HG02943 (cell line): ENCODE measurements at regions not wholly inside any gene's neighbourhood (a gene's known extent, or its start where the extent isn't known, plus 50 kb on each side); places are given as distances from the start of the nearest gene placed in this dataset.
"Not testable (repeated sequence)": the region's sequence is repeated elsewhere in the genome, so short reads cannot be mapped to it uniquely, and the experiment has no call there.

Experiments used
- ATAC-seq: cut with Tn5 transposase; IDR thresholded peaks from one replicate; pipeline ENCODE4 v1.9.1; 2021; ENCODE audit warnings: mild to moderate bottlenecking, low read depth, moderate library complexity; ENCODE audit not compliant: unreplicated experiment

DNA sequence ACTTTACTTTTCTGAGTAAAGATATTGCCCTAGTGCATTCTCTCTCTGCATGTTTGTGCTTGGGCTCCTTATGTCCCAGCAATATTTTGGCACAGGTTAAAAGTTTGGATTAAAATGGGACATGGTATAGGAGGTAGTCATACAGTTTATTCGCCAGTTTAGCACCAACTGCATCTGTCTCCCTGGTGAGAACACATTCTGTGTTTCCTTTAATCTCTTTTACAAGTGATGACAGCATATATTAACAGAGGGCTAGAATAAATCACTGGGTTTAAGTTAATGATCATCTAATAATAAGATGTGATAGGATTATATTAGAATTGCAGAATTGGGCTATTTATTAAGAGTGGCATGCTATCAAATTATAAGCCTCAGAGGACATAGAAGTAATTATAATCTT is 550.1 kb downstream of the LRRC70 start:
- no peak for ATAC-seq

- peak; percentile 59 for ATAC-seq
Observed at GRCh38 chr5:63128018-63128417, 549.4 kb downstream of the LRRC70 start.

- no peak for ATAC-seq
Observed at GRCh38 chr5:63127054-63127453, 548.4 kb downstream of the LRRC70 start.

GRCh38 chr5:63125862-63126261 is 547.2 kb downstream of the LRRC70 start:
- ATAC-seq: peak; percentile 70

DNA sequence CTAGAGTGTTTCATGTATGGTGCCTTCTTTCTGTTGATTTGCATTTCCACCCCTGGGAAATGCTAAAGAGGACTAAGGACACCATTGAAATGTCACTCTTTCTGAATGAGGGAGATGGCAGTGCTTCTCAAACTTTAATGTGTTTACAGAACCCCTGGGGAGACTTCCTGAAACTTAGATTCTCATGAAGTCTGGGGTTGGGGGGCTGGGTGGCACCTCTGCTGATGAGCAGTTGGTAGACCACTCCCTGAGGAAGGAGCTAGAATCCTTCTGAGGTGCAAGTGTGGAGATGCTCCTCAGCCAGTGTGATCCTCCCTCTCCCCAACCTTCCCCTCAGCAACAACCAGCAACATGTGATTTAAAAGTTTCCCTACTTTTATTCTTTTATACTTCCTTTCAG is 546.8 kb downstream of the LRRC70 start:
- ATAC-seq: no peak

- ATAC-seq: no peak
Observed at GRCh38 chr5:63124266-63124665, 545.6 kb downstream of the LRRC70 start.

DNA sequence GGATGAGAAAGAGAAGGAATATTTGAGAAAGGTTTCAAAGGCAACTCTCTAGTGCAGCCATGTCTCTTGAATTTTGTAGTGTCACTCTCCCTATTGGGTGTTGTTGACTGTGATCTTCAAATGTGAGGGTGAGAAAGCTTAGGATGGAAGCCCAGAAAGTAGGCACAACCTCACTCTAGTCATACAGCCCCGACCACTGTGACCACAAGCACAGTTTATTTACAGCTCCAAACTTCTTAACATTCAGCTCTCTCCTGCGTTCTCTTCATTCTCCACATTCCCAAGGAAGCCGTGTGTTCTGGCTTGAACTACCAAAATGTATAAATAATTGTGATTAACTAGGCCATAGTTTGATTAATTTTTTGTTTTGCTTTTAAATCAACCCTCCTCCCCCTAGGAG is 542.9 kb downstream of the LRRC70 start:
- ATAC-seq: no peak

- ATAC-seq: no peak
Observed at GRCh38 chr5:63118221-63118620, 539.6 kb downstream of the LRRC70 start.

DNA sequence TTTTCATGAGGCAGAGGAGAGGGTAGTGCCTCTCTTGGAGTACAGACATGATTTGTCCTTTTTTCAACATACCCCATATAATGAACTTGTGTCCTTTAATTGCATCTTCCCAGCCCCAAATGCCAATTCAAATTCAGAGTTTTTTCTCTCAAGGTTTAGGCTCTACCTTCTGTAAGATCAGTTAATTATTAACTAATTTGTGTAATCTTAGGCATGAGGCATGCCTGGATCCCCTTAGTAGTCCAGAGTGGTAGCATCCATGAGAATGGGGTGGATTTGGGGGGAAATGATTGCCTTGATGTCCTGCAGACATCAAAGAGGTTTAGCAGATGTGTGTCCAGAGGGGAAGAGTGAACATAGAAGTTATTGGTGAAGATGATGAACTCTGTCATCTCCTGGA is 533.3 kb downstream of the LRRC70 start:
- no peak for ATAC-seq

GRCh38 chr5:63101870-63102269 is 523.3 kb downstream of the LRRC70 start:
- ATAC-seq: no peak

DNA sequence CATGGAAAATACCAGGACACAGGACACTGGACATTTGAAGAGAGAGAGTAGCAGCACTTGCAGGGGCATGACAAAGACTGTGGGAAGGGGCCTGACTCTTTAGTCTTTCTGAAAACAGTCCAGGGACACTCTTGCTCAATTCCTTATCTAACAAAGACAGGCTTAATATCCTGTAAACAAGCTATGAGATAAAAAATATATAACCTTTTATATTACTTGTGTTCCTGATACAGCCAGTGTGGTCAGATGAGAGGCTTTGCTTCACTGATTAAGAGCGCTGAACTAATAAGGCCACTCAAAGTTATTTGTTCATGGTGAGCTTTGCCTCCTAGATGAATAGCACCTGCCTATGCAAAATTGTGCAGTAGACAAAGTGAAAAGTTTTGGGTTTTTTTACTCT is 518.7 kb downstream of the LRRC70 start:
- ATAC-seq: no peak

DNA sequence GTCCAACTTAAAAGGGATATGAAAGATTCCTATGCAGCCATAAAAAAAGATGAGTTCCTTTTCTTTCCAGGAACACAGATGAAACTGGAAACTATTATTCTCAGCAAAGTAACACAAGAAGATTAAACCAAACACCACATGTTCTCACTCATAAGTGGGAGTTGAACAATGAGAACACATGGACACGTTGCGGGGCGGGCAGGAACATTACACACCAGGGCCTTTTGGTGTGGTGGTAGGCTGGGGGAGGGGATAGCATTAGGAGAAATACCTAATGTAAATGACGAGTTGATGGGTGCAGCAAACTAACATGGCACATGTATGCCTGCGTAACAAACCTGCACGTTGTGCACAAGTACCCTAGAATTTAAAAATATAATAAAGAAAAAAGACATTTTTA is 516.1 kb downstream of the LRRC70 start:
- ATAC-seq: no peak

GRCh38 chr5:63089147-63089546 is 510.5 kb downstream of the LRRC70 start:
- no peak for ATAC-seq

DNA sequence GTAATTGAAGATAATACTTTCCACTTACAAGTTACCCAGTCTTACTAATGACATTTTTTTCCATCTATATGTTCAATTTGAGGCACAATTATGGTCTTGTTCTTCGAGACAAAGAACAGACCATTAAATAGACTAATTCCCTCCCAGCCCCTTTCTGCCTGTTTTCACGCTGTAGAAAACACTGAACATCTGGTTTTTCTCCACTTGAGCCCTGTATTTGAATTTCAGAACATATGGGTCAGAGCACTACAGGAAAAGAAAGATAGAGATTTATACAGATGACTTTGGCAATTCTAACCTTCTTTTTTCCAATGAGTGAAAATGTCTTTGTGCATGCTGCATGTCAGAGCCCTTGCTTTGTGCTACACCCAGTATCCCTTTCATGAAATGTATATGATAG is 506.9 kb downstream of the LRRC70 start:
- ATAC-seq: no peak

- not testable (repeated sequence) for ATAC-seq
Observed at GRCh38 chr5:63083689-63084088, 505.1 kb downstream of the LRRC70 start.

DNA sequence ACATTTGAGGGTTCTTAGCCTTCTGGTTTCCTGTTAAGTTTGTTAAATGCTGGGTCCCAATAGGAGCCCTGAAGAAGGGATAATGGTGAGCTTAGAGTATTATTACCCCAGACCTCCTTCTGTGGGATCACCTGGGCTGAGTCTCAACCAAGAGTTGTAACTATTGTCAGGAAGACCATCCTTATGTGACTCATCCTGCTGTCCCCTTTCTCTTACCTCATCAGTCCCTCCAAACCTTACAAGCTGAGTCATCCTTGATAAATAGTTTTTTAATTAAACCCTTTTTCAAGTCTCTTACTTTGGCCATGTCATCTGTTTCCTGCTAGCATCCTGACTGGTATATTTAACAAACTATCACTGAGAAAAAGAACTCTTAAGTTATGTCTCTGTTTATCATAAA is 502.8 kb downstream of the LRRC70 start:
- no peak for ATAC-seq

DNA sequence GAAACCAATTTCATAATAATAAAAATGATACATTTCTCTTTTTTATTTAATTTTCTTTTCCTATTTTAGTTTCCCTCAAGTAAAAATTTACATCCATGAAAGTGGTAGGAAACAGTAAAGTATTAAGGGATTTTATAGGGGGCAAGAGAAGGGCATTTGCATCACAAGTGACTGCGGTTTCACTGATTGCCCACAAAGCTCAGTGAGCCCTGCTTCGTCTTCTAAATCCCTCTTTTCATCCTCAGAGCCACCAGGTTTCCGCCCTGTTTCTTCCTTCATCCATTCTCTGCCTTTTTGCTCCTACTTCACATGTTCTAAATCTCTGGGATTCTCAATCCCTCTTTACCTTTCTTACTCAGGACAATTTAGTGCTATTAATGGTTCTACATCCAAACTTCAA is 491.4 kb downstream of the LRRC70 start:
- ATAC-seq: no peak

GRCh38 chr5:63055421-63055820 is 476.8 kb downstream of the LRRC70 start:
- ATAC-seq: no peak

DNA sequence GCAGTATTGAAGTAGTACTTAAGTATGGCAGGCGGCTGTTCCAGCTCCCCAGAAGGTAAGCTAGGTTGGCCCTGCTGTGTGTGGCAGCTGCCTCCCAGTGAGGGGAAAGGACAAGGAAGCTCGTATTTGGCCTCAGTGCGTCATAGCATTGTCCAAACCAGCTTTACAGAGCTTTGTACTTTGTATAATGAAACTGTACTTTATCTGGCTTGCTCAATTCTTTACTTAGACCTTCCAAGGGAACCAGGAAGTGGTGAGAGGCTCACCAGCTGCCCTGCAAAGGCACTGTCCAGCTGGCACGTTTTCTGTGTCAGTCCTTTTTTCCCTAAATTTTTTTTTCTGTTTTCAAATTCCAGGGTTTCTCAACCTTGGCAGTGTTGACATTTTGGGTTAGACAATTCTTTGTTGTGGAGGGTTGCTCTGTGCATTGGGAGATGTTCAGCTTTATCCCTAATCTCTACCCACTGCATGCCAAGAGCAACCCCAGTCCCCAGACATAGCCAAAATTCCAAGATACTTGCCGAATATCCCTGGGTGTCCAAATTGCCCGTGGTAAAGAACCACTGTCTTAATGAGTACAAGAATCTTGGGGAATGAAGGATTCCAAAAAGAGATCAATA is 474.5 kb downstream of the LRRC70 start:
- no peak for ATAC-seq

- ATAC-seq: no peak
Observed at GRCh38 chr5:63050916-63051315, 472.3 kb downstream of the LRRC70 start.

DNA sequence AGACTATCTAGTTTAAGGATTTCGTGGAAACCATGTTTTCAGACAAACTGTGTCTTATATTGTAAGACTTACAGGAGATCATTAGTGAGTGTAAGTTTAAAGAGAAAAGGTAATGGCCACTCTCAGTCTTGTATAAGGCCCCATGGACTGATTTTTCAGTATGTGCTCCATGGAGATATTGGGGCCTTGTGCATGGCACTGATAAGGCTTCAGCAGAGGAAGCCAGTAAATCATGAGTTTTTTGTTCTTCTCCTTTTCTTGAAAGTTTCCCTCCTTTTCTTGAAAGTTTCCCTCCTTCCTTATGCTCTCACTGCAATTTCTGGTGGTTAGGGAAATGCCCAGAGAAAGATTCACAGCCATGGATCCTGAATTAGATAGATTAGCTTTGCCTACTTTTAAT is 471.3 kb downstream of the LRRC70 start:
- ATAC-seq: no peak

DNA sequence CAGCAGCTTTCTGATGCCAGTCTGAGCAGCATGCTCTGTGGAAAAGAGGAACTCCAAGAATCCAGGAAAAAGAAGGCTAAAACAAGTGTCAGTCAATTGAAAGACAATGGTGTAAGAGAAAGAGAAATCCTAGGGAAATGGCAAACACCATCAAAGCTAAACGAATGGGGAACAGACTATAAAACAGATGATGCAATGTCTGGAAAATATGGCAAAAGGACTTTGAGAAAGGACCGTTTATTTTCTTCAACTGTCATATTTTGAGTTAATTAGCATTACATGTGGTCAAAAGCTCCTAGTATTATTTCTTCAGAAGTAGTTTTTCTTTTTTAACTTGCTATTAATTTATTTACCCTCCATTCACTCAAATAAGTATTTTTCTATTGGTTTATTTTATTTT is 465.2 kb downstream of the LRRC70 start:
- ATAC-seq: no peak

DNA sequence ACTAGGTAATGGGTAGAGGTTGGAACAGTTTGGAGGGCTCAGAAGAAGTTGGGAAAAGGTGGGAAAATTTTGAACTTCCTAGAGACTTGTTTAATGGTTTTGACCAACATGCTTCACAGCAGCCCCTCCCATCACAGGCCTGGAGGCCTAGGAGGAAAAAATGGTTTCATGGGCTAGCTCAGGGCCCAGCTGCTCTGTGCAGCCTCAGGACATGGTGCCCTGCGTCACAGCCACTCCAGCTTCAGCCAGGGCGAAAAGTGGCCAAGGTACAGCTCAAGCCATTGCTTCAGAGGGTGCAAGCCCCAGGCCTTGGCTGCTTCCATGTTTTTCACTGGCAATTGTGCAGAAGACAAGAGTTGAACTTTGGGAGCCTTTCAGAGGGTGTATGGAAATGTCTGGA is 453.7 kb downstream of the LRRC70 start:
- ATAC-seq: no peak
